SIG-M5 (cell line): ENCODE measurements at regions not wholly inside any gene's neighbourhood (a gene's known extent, or its start where the extent isn't known, plus 50 kb on each side); places are given as distances from the start of the nearest gene placed in this dataset.
"Not testable (repeated sequence)": the region's sequence is repeated elsewhere in the genome, so short reads cannot be mapped to it uniquely, and the experiment has no call there.

Experiments used
- DNase-seq: peaks from one replicate; lab custom pipeline; 2025; lab: John Stamatoyannopoulos, UW

DNA sequence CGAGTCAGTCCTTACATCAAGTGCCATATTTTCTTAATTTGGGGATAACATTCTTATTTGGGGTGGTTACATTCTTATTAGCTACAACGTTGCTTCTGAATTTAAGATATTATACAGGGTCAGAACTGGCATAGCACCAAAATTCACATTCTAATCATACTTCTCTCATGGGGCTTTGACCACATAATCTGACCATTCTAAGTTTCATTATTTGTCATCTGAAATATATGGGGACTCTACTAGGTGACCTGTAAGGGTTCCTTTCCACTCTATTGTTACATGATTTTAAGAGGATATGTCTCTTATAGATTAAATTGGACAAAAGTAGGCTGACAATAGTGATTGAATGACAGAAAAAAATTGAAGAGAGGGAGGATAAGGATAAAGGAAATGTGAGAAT is 536.5 kb downstream of the KCTD12 start:
- DNase-seq, result no peak

DNA sequence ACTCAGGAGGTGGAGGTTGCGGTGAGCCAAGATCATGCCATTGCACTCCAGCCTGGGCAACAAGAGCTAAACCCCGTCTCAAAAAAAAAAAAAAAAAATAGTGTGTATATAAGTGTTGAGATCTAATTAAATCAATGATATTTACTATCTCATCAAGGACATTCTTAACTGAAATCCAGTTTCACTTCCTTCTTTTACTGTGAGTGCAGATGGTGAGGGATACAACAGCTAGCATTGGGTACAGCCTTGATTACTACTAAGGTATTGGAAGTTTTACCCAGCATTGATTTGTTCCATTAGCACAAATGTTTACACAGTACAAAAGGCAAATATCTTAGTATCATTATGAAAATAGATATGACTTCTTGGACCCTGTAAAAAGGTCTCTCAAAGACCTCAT is 546.6 kb downstream of the KCTD12 start:
- DNase-seq, result no peak

DNA sequence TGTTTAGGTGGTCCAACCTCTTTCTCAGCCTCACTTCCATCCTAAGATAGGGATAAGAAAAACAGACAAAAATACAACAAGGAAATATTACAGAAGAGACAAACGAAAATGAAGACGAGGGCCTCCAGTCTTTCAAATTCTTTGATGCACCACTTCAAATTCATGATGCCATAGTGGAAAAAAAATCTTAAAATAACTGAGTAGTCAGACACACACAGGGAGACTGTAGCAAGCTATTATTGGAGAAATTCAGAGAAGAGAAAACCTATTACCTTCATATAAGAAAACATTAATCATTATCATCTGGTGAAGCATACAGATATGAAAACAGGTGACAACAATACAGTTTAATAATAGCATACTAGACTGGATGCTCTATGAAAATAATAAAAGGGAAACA is 548.2 kb downstream of the KCTD12 start:
- no peak for DNase-seq

- no peak for DNase-seq
Measured at GRCh38 chr13:76336889-76337844, 549.0 kb downstream of the KCTD12 start.

DNA sequence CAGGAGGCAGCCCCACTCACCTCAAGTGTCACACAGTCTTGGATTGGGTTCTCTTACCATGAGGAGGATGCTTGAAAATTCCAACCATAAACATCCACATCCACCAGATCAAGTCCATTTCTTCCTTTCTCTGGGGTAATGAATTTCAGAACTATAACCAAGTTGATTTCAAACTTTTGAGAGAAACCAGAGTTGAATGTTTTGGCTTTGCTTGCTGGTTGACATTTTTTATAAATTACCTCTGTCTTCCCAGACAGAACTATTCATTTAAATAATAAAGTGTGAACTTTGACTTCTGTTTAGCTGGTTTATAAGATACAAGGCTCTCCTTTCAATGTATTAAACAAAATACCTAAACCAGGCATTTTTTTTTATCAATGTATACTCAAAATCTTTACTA is 550.7 kb downstream of the KCTD12 start:
- DNase-seq, result no peak

GRCh38 chr13:76331943-76332712 is 554.1 kb downstream of the KCTD12 start:
- no peak for DNase-seq

- no peak for DNase-seq
Measured at GRCh38 chr13:76330761-76331160, 555.4 kb downstream of the KCTD12 start.

DNA sequence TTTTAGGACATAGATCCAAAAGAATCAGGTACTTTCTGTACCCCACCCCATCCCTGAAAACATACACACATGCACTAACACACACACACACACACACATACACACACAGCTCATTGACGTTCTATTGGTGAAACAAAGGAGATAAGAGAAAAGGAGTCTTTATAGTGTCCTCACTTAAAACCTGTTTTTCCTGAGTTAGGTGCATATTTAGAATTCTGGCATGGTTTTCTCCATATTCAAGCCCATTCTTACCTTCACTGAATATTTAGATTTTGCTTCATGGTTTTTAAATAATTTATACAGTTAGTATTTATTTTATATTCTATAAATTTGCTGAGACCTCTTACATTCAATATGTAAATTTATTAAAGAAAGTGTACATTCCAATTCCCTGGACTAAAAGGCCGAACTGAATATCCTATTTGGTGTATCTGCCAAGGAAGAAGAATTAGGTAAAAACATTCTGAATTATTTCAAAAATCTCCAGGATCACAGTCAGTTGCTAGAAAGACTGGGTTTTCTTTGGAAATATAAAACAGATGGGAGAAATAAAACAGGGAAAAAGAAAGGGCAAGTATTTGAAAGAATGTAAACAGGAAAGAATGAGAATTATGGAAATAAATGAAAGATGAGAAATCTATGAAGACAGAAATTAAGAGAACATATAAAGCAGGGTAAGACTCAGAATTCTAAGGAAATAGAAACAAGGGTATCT is 556.2 kb downstream of the KCTD12 start:
- no peak for DNase-seq

GRCh38 chr13:76329004-76329403 is 557.2 kb downstream of the KCTD12 start:
- no peak for DNase-seq

GRCh38 chr13:76326343-76326742 is 559.9 kb downstream of the KCTD12 start:
- no peak for DNase-seq

- no peak for DNase-seq
Measured at GRCh38 chr13:76319921-76320320, 566.3 kb downstream of the KCTD12 start.

- DNase-seq, result no peak
Measured at GRCh38 chr13:76316998-76317527, 569.1 kb downstream of the KCTD12 start.

- no peak for DNase-seq
Measured at GRCh38 chr13:76314495-76314894, 571.7 kb downstream of the KCTD12 start.

DNA sequence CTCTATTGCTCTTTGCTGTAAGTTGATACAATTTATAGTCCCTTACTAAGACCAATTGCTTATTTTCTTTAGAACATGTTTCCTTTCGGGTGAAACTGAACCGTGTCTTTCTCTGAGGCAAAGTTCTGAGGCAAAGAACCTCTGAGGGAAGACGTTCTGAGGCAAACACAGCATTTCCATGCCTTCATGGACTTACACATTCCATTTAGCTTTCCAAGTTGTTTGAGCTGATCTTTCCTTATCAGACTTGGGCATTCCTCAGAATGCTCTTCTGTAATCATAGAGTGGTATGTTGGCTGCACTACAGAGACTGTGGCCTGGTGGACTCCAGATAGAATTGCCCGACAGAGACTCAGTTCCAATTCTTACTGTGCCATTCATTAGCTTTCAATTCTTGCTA is 579.1 kb downstream of the KCTD12 start:
- DNase-seq, result no peak

DNA sequence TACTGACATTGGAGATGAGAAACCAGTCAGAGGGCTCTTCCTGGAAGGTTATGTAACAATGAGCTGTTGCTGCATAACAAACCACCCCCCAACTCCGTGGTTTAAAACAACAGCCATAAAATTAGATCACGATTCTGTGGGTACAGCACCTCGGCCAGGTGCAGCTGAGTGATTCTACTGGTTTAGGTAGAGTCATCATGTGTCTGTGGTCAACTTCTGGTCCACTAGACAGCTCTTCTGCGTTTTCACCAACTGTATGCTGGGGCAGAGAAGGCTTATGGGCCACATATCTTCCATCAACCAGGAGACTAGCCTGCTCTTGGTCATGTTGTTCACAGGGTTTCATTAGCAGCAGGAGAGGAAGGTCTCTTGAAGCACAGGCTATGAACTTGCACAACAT is 585.5 kb downstream of the KCTD12 start:
- DNase-seq, result no peak

DNA sequence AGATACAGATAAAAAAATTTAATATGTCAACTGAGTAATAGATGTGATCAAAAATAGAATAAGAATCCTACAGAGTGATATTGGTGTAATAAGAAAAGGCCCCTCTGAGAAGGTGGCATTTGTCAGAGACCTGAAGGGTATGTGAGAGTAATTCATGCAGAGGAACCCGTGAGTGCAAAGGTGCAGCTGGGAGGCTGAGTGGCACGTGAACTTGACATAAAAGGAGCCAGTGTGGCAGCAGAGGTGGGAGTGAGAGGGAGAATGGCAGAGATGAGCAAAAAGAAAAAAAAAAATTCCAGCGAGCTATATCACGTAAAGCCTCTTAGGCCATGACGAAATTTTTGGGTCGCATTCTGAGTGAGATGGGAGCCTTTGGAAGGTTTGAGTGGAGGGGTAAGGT is 588.9 kb downstream of the KCTD12 start:
- no peak for DNase-seq

GRCh38 chr13:76296751-76297150 is 589.5 kb downstream of the KCTD12 start:
- DNase-seq, result no peak

- DNase-seq, result not testable (repeated sequence)
Measured at GRCh38 chr13:76295020-76295419, 591.2 kb downstream of the KCTD12 start.

DNA sequence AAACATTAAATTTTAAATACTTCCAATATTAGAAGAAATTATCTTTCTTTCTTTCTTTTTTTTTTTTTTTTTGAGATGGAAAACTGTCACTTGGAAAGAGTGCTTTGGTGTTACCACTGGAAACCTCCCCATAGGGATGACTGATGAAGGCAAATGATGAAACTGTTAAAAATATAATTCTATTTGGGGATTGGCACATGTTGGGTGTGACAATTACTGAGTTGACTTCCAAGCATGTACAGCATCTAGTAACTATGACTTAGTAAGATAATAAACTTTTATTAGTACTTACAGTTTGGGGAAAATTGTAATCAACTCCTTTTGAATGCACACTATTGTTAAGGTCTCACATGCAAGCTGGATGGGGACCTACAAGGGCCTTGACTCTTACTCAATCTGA is 592.5 kb downstream of the KCTD12 start:
- DNase-seq, result no peak

DNA sequence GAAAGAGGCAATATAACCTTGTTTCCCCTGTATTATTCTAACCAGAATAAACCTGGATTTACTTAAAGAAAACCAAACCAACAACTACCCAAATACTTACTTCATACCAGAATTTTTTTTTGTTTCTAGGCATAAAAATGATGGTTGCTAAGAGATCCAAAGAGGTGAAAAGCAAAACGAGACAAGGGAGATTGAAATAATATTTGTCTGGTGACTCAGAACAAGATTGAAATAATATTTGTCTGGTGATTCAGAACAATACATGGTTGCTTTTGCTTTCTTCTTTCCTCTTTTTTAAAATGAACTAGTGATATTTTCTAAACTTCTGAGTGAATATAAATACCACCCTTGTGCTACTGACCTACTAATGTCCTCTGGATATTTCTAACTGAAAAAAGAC is 592.9 kb downstream of the KCTD12 start:
- no peak for DNase-seq

DNA sequence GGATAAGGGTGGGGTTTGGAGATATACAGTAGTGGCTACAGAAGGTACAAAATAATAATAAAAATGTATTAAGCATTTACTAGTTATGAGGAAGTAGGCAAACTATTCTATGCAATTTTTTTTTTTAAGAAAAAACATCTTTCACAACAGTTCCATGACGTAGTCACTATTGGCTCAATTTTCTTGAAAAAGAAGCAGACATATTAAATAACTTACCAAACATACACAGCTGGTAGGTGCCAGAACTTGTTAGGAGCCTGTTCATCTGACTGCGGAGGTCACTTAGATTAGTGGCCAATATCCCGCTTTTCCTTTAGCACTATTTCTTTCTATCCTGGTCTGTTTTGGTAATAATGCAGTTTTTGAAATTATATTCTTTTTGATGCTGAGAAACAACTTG is 593.5 kb downstream of the KCTD12 start:
- DNase-seq, result no peak

DNA sequence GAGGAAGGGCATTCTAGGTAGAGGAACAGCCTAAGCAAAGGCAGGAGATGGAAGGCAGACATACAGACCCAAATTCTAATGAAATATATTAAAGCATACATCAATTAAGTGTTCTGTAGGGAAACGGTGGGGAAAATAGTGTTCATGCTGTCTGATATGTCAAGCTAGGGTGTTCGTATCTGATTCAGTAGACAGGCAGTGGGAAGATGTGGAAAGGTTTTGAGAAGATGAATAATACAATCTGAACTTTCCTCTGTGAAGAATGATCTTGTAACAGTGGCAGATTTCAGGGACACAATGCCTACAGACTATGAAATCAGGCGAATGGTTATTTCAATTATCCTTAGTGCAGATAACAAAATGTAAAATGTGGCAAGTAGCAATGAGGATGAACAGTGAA is 594.2 kb downstream of the KCTD12 start:
- no peak for DNase-seq
